K562 (cell line): ENCODE measurements at regions not wholly inside any gene's neighbourhood (a gene's known extent, or its start where the extent isn't known, plus 50 kb on each side); places are given as distances from the start of the nearest gene placed in this dataset.

Experiments used
- ATAC-seq: fragments of 200-7000 bp; cut with Tn5 transposase; 3 replicates; pipeline ENCODE4 v1.9.1; 2020; ENCODE audit warnings: moderate library complexity
- BruUV-seq: library from RNA; stranded (reverse); fragments of 400-500 nt; replicated peaks from 2 replicates; lab custom pipeline; 2021; lab: Mats Ljungman, UMichigan
- CTCF ChIA-PET: fragments of 300-600 bp; formaldehyde crosslinking; extraction: SDS; loops from one replicate; lab custom pipeline; 2021; ENCODE audit warnings: low intra/inter-chr PET ratio; lab: Yijun Ruan, JAX
- POLR2A ChIA-PET: fragments of 300-600, 350-650 bp; sonication (Branson Sonifier 250); formaldehyde crosslinking; extraction: SDS; loops from one replicate; lab custom pipeline; 2021; ENCODE audit warnings: antibody characterized with exemption, inconsistent platforms; lab: Yijun Ruan, JAX
- DNase-seq, 4 experiments: peaks; one replicate each; pipeline versions ENCODE4 v3.0.0 to v3.0.0-alpha.2; 2011 to 2018; ENCODE audit warnings: low spot score in 3 of 4, mixed read lengths in 3 of 4; ENCODE audit errors: extremely low read depth in 1 of 4
- FAIRE-seq: peaks from 2 replicates; lab custom pipeline; 2011; peaks lifted over from hg19 to GRCh38; lab: Jason Lieb, UNC
- H2AFZ ChIP-seq: 2 replicates; pipeline ENCODE4 v1.6.0; 2011; ENCODE audit warnings: low read depth, low read length, control low read depth, inconsistent platforms
- H3K27ac ChIP-seq: fragments of 200-600 bp; 3 replicates; pipeline ENCODE4 v1.8.0; 2011; ENCODE audit warnings: low read depth, mild to moderate bottlenecking, control low read depth, inconsistent platforms, low read length, moderate library complexity, mixed read lengths; ENCODE audit errors: extremely low read depth
- H3K27me3 ChIP-seq, 2 experiments: fragments of 300-600 bp in 1 of 2; 2 replicates in 1 of 2; 3 replicates in 1 of 2; pipeline versions ENCODE4 v1.6.0 to v1.8.0; 2011; ENCODE audit warnings: inconsistent platforms in 2 of 2, low read length in 2 of 2, mild to moderate bottlenecking in 1 of 2, mixed read lengths in 1 of 2, moderate library complexity in 1 of 2; ENCODE audit not compliant: control insufficient read depth in 2 of 2, insufficient read depth in 2 of 2
- H3K36me3 ChIP-seq: fragments of 300-600 bp; 3 replicates; pipeline ENCODE4 v1.8.0; 2011; ENCODE audit warnings: mild to moderate bottlenecking, low read length, inconsistent platforms; ENCODE audit not compliant: control insufficient read depth, insufficient read depth
- H3K4me1 ChIP-seq, 2 experiments: fragments of 200-600 bp in 1 of 2; replicated peaks in 1 of 2; 2 replicates in 1 of 2; 3 replicates in 1 of 2; pipeline versions ENCODE4 v1.5.1 to v1.8.0; 2011; ENCODE audit warnings: inconsistent platforms in 2 of 2, low read length in 2 of 2, mild to moderate bottlenecking in 1 of 2, mixed read lengths in 1 of 2, moderate library complexity in 1 of 2; ENCODE audit not compliant: control insufficient read depth in 2 of 2, insufficient read depth in 2 of 2
- H3K4me2 ChIP-seq: 2 replicates; pipeline ENCODE4 v1.6.1; 2011; ENCODE audit warnings: low read length, control low read depth, inconsistent platforms, mixed read lengths; ENCODE audit not compliant: insufficient read depth
- H3K4me3 ChIP-seq: fragments of 200-600 bp; sonication (generic), shearing (Covaris generic); 2 replicates; pipeline ENCODE4 v1.5.1; 2016; ENCODE audit warnings: control low read depth, inconsistent platforms
- H3K79me2 ChIP-seq: fragments of 200-600 bp; 3 replicates; pipeline ENCODE4 v1.8.0; 2011; ENCODE audit warnings: low read length, inconsistent platforms; ENCODE audit not compliant: control insufficient read depth, insufficient read depth
- H3K9ac ChIP-seq, 2 experiments: 2 replicates each; pipeline versions ENCODE4 v1.6.0 to v1.6.1; 2011; ENCODE audit warnings: low read depth in 2 of 2, low read length in 2 of 2, control low read depth in 1 of 2, inconsistent platforms in 1 of 2, mild to moderate bottlenecking in 1 of 2, mixed read lengths in 1 of 2; ENCODE audit not compliant: insufficient read depth in 1 of 2
- H3K9me1 ChIP-seq: one replicate; pipeline ENCODE4 v1.6.0; 2011; ENCODE audit warnings: inconsistent platforms, mild to moderate bottlenecking, low read length, moderate library complexity; ENCODE audit not compliant: control insufficient read depth, insufficient read depth
- H3K9me3 ChIP-seq: replicated peaks from 2 replicates; pipeline ENCODE4 v1.5.1; 2011; ENCODE audit warnings: low read depth, low read length, inconsistent platforms; ENCODE audit not compliant: control insufficient read depth, insufficient read depth
- H4K20me1 ChIP-seq: replicated peaks from 2 replicates; pipeline ENCODE4 v1.6.1; 2011; ENCODE audit warnings: low read length, inconsistent platforms, mixed read lengths; ENCODE audit not compliant: control insufficient read depth, insufficient read depth
- CBX2 ChIP-seq: fragments of 200-600 bp; sonication (generic); IDR thresholded peaks from one replicate; pipeline ENCODE4 v1.6.1; 2012; ENCODE audit warnings: mild to moderate bottlenecking, low read length, inconsistent platforms; ENCODE audit not compliant: insufficient read depth, poor library complexity, severe bottlenecking
- CUX1 ChIP-seq: fragments of 200-800 bp; sonication (Bioruptor generic); IDR thresholded peaks from 2 replicates; pipeline ENCODE4 v1.6.1; 2016; ENCODE audit warnings: missing genetic modification characterization, missing compliant biosample characterization
- KDM1A ChIP-seq, 2 experiments: fragments of 450-650 bp; IDR thresholded peaks; 2 replicates each; pipeline ENCODE4 v1.6.1; 2016; ENCODE audit warnings: mild to moderate bottlenecking in 2 of 2
- L3MBTL2 ChIP-seq: fragments of 450-650 bp; IDR thresholded peaks from 2 replicates; pipeline ENCODE4 v1.6.1; 2016; ENCODE audit warnings: mild to moderate bottlenecking, moderate library complexity
- MCM2 ChIP-seq: fragments of 450-650 bp; IDR thresholded peaks from 2 replicates; pipeline ENCODE4 v1.6.1; 2017; ENCODE audit warnings: low read depth, mild to moderate bottlenecking
- TAL1 ChIP-seq: fragments of 450-650 bp; IDR thresholded peaks from 2 replicates; pipeline ENCODE4 v1.6.1; 2016; ENCODE audit warnings: mild to moderate bottlenecking
- TCF3 ChIP-seq: sonication (generic); formaldehyde crosslinking; IDR thresholded peaks from 2 replicates; pipeline ENCODE4 v1.4.0; 2020; ENCODE audit warnings: mild to moderate bottlenecking, missing genetic modification reagents
- TRIM28 ChIP-seq: fragments of 450-650 bp; IDR thresholded peaks from 2 replicates; pipeline ENCODE4 v1.6.1; 2017
- ZNF764 ChIP-seq: fragments of 250-450 bp; sonication (Bioruptor Pico); IDR thresholded peaks from 2 replicates; pipeline ENCODE4 v1.4.0; 2020; ENCODE audit warnings: low read depth, mild to moderate bottlenecking, moderate library complexity
- WGBS: fragments of 100-300 bp; shearing (Covaris generic); methylation state at CpG from one replicate; pipeline ENCODE4 v1.1.6; 2016; ENCODE audit warnings: low coverage, mixed read lengths; ENCODE audit not compliant: insufficient coverage; ENCODE audit errors: missing lambda C conversion rate; 5-methylcytosine and 5-hydroxymethylcytosine counted together
- in situ Hi-C: fragments of 300-500 bp; cut with MboI; formaldehyde crosslinking; loops from 4 replicates; pipeline ENCODE4 v1.15.0; 2018; ENCODE audit warnings: inconsistent platforms, mixed read lengths
- intact Hi-C: fragments of 100-400 bp; cut with micrococcal nuclease; formaldehyde crosslinking; loops from 2 replicates; pipeline ENCODE4 v1.14.2; 2022

GRCh38 chr3:29201604-29202003, 79.3 kb upstream of the RBMS3 start:
- in situ Hi-C loops, result no loop called here
- no peak for ATAC-seq
- H4K20me1 ChIP-seq, result no peaks in the 10 kb centered on the region
- no peaks in the 10 kb centered on the region for H3K9me1 ChIP-seq
- no peak for FAIRE-seq
- H3K27me3 ChIP-seq, result no peaks in the 10 kb centered on the region
- H3K4me2 ChIP-seq, result no peak overlapping the region
- CTCF ChIA-PET, result no interaction called here
- TF ChIP-seq TCF3 (no peak), ZNF764 (CRISPR knock-in tag) (no peak), TRIM28 (no peak), CBX2 (no peak), TAL1 (no peak), MCM2 (no peak), KDM1A (IDR thresholded peaks at IDR 0.05) (no peak), L3MBTL2 (no peak), CUX1 (CRISPR knock-in tag) (no peak)
- peaks cover 1% of the 10 kb centered on the region; the same call in 1 of the 2 replicates for H3K9me3 ChIP-seq
- H3K27ac ChIP-seq, result no peak overlapping the region
- H3K79me2 ChIP-seq, result no peaks in the 10 kb centered on the region
- BruUV-seq, result no TSS peak
- DNase-seq, result no peak
- intact Hi-C loops, result no loop called here
- H3K4me3 ChIP-seq, result no peak overlapping the region
- WGBS, result 0% methylated on average over 1 of the region's 1 CpG
- H3K36me3 ChIP-seq, result no peaks in the 10 kb centered on the region
- no peak overlapping the region for H3K9ac ChIP-seq
- no peak overlapping the region for H2AFZ ChIP-seq
- POLR2A ChIA-PET, result no interaction called here
- H3K4me1 ChIP-seq, result no peaks in the 10 kb centered on the region
